C4-2B (cell line): ENCODE measurements at regions not wholly inside any gene's neighbourhood (a gene's known extent, or its start where the extent isn't known, plus 50 kb on each side); places are given as distances from the start of the nearest gene placed in this dataset.

Experiments
- ZFX ChIP-seq: fragments of 450-650 bp; IDR thresholded peaks from 2 replicates; pipeline ENCODE4 v1.6.1; 2017
- TF ChIP-seq, protein P1 (sequence below): fragments of 450-650 bp; conservative IDR thresholded peaks from 2 replicates; pipeline ENCODE4 v1.5.1; 2017; ENCODE audit warnings: mild to moderate bottlenecking

DNA sequence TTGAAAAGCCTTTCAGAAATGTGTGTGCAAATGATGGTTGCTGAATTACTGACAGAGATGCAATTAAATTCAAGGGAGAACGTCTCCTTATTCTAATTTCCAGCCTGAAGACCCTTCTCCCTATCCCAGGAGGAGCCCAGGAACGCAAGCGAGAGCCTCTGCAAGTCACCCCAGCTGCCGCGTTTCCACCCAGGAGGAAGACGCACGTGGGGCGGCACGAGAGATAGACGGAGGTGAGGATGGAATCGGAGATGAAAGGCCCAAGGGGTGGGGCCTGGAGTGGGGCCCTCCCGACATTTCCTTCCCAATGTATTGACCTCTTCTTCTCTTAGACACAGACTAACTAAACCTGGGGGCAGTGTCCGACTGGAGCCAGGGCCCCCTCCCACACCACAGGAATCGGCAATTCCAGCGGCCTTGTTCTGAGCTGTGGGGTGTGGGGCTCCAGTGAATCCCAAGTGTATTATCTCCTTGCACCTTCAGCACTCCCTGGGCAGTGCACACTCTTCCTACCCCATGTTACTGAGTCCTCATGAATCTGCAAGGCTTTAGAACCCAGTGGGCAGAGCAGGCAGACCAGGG is 322.5 kb downstream of the AJAP1 start:
- TF ChIP-seq, protein P1, sequence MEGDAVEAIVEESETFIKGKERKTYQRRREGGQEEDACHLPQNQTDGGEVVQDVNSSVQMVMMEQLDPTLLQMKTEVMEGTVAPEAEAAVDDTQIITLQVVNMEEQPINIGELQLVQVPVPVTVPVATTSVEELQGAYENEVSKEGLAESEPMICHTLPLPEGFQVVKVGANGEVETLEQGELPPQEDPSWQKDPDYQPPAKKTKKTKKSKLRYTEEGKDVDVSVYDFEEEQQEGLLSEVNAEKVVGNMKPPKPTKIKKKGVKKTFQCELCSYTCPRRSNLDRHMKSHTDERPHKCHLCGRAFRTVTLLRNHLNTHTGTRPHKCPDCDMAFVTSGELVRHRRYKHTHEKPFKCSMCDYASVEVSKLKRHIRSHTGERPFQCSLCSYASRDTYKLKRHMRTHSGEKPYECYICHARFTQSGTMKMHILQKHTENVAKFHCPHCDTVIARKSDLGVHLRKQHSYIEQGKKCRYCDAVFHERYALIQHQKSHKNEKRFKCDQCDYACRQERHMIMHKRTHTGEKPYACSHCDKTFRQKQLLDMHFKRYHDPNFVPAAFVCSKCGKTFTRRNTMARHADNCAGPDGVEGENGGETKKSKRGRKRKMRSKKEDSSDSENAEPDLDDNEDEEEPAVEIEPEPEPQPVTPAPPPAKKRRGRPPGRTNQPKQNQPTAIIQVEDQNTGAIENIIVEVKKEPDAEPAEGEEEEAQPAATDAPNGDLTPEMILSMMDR: no peak
- TF ChIP-seq ZFX: no peak
